Tibial nerve (tissue), 4 donors: ENCODE measurements at regions not wholly inside any gene's neighbourhood (a gene's known extent, or its start where the extent isn't known, plus 50 kb on each side); places are given as distances from the start of the nearest gene placed in this dataset.

Source experiments
- DNase-seq, 2 donors: peaks; one replicate each; pipeline ENCODE4 v3.0.0-alpha.2; 2019; ENCODE audit warnings: low spot score in 2 of 2
- H3K27ac ChIP-seq, 4 donors: fragments of 200-600 bp; sonication (generic) in 3 of 4; one replicate each; pipeline ENCODE4 v1.5.1; 2017 to 2019; ENCODE audit warnings: mild to moderate bottlenecking in 1 of 4
- H3K27me3 ChIP-seq, 2 donors: fragments of 200-600 bp; sonication (generic) in 1 of 2; one replicate each; pipeline versions ENCODE4 v1.5.1 to v1.6.0; 2017 to 2019
- H3K36me3 ChIP-seq, 3 donors: fragments of 200-600 bp; sonication (generic); one replicate each; pipeline ENCODE4 v1.5.1; 2018 to 2019
- H3K4me1 ChIP-seq, 4 donors: fragments of 200-600 bp; sonication (generic) in 3 of 4; one replicate each; pipeline ENCODE4 v1.5.1; 2017 to 2019
- H3K4me3 ChIP-seq, 4 donors: fragments of 200-600 bp; sonication (generic) in 3 of 4; one replicate each; pipeline ENCODE4 v1.5.1; 2017 to 2019; ENCODE audit warnings: mild to moderate bottlenecking in 1 of 4, moderate library complexity in 1 of 4
- H3K9me3 ChIP-seq, 4 donors: fragments of 200-600 bp; sonication (generic) in 3 of 4; one replicate each; pipeline ENCODE4 v1.5.1; 2017 to 2019
- CTCF ChIP-seq, 5 experiments: fragments of 200-600 bp in 3 of 5; fragments of 450-650 bp in 2 of 5; sonication (generic) in 3 of 5; IDR thresholded peaks; one replicate each; pipeline ENCODE4 v1.5.1; 2016 to 2019; ENCODE audit warnings: antibody characterized with exemption in 5 of 5, mild to moderate bottlenecking in 3 of 5, moderate library complexity in 2 of 5
- EP300 ChIP-seq, 2 donors: sonication (generic); formaldehyde crosslinking; IDR thresholded peaks; one replicate each; pipeline ENCODE4 v1.6.1; 2017; ENCODE audit warnings: antibody characterized with exemption in 2 of 2, mild to moderate bottlenecking in 1 of 2
- POLR2A ChIP-seq, 2 donors: fragments of 450-650 bp; IDR thresholded peaks; one replicate each; pipeline ENCODE4 v1.6.1; 2017; ENCODE audit warnings: antibody characterized with exemption in 2 of 2, mild to moderate bottlenecking in 2 of 2, moderate library complexity in 2 of 2
- WGBS, 2 donors: methylation state at CpG; one replicate each; pipeline ENCODE4 v1.1.5; 2018; 5-methylcytosine and 5-hydroxymethylcytosine counted together

- no peak for TF ChIP-seq EP300 (IDR thresholded peaks at IDR 0.05)
- no peak for TF ChIP-seq CTCF (IDR thresholded peaks at IDR 0.05)
- no peak for TF ChIP-seq POLR2A (IDR thresholded peaks at IDR 0.05)
- Histone ChIP-seq H3K36me3 (no peaks in the 10 kb centered on the region), H3K9me3 (peaks cover 0 to 4% (median 0%) of the 10 kb centered on the region in 4 donors), H3K4me1 (no peaks in the 10 kb centered on the region), H3K27me3 (no peaks in the 10 kb centered on the region), H3K4me3 (no peak overlapping the region), H3K27ac (no peak overlapping the region)
- 77 to 80% methylated on average over 4 of the region's 4 CpGs for WGBS, 2 donors
- no peak for DNase-seq
These were observed 564.2 kb downstream of the TSN start for GRCh38 chr2:122319539-122320132.

- Histone ChIP-seq H3K27me3 (no peaks in the 10 kb centered on the region), H3K9me3 (peaks cover 0 to 4% (median 0%) of the 10 kb centered on the region in 4 donors), H3K36me3 (no peaks in the 10 kb centered on the region), H3K4me1 (no peaks in the 10 kb centered on the region), H3K27ac (no peak overlapping the region), H3K4me3 (no peak overlapping the region)
- no peak for DNase-seq
- WGBS, 2 donors: 79 to 83% methylated on average over 3 of the region's 3 CpGs
- no peak for TF ChIP-seq CTCF (IDR thresholded peaks at IDR 0.05)
- TF ChIP-seq POLR2A (IDR thresholded peaks at IDR 0.05): no peak
- TF ChIP-seq EP300 (IDR thresholded peaks at IDR 0.05): no peak
These were observed 567.4 kb downstream of the TSN start for GRCh38 chr2:122322815-122323214.

GRCh38 chr2:122323927-122324326, 568.5 kb downstream of the TSN start:
- H3K4me1 ChIP-seq: no peaks in the 10 kb centered on the region
- H3K9me3 ChIP-seq: peaks cover 0 to 4% (median 0%) of the 10 kb centered on the region in 4 donors
- H3K27ac ChIP-seq: no peak overlapping the region
- H3K27me3 ChIP-seq: no peaks in the 10 kb centered on the region
- WGBS, 2 donors: 83 to 89% methylated on average over 6 of the region's 6 CpGs
- no peak for TF ChIP-seq CTCF (IDR thresholded peaks at IDR 0.05)
- TF ChIP-seq POLR2A (IDR thresholded peaks at IDR 0.05): no peak
- TF ChIP-seq EP300 (IDR thresholded peaks at IDR 0.05): no peak
- H3K36me3 ChIP-seq: no peaks in the 10 kb centered on the region
- DNase-seq: no peak
- no peak overlapping the region for H3K4me3 ChIP-seq

GRCh38 chr2:122326471-122326870, 571.0 kb downstream of the TSN start:
- Histone ChIP-seq H3K9me3 (no peaks in the 10 kb centered on the region), H3K4me3 (no peak overlapping the region), H3K27me3 (no peaks in the 10 kb centered on the region), H3K27ac (no peak overlapping the region), H3K36me3 (no peaks in the 10 kb centered on the region), H3K4me1 (no peaks in the 10 kb centered on the region)
- WGBS, 2 donors: 76 to 78% methylated on average over 3 of the region's 3 CpGs
- no peak for TF ChIP-seq POLR2A (IDR thresholded peaks at IDR 0.05)
- TF ChIP-seq CTCF (IDR thresholded peaks at IDR 0.05): no peak
- TF ChIP-seq EP300 (IDR thresholded peaks at IDR 0.05): no peak
- DNase-seq: no peak

- Histone ChIP-seq H3K27me3 (no peaks in the 10 kb centered on the region), H3K4me3 (no peak overlapping the region), H3K9me3 (no peaks in the 10 kb centered on the region), H3K4me1 (no peaks in the 10 kb centered on the region), H3K27ac (no peak overlapping the region), H3K36me3 (no peaks in the 10 kb centered on the region)
- TF ChIP-seq POLR2A (IDR thresholded peaks at IDR 0.05): no peak
- TF ChIP-seq CTCF (IDR thresholded peaks at IDR 0.05): no peak
- TF ChIP-seq EP300 (IDR thresholded peaks at IDR 0.05): no peak
- DNase-seq: no peak
- WGBS, 2 donors: 75 to 78% methylated on average over 4 of the region's 4 CpGs
These were observed 573.4 kb downstream of the TSN start for GRCh38 chr2:122328816-122329215.
